ENCODE measurements at regions not wholly inside any gene's neighbourhood (a gene's known extent, or its start where the extent isn't known, plus 50 kb on each side); places are given as distances from the start of the nearest gene placed in this dataset.

- Histone ChIP-seq H3K4me3 (ENCODE audit: low read depth in 1 of 3, low read length in 3 of 3) (no peak overlapping the region), H3K36me3 (ENCODE audit: control insufficient read depth in 4 of 4, insufficient read depth in 3 of 4, low read depth in 1 of 4, low read length in 3 of 4) (no peaks in the 10 kb centered on the region), H3K4me1 (ENCODE audit: control insufficient read depth in 4 of 4, insufficient read depth in 4 of 4, low read length in 3 of 4) (no peaks in the 10 kb centered on the region), H3K27ac (ENCODE audit: low read depth in 1 of 2, low read length in 2 of 2) (no peak overlapping the region), H3K9ac (ENCODE audit: low read depth in 1 of 2, low read length in 2 of 2) (no peak overlapping the region), H3K27me3 (ENCODE audit: control insufficient read depth in 4 of 4, insufficient read depth in 4 of 4, low read length in 3 of 4) (peaks cover 0 to 2% (median 0%) of the 10 kb centered on the region in 4 donors), H3K9me3 (ENCODE audit: control insufficient read depth in 4 of 4, low read length in 3 of 4) (peaks cover 0 to 10% (median 3%) of the 10 kb centered on the region in 4 donors)
- no peak for DNase-seq (ENCODE audit: low spot score)
- WGBS = 60% methylated on average over 2 of the region's 2 CpGs
- TF ChIP-seq CTCF (IDR thresholded peaks at IDR 0.05; ENCODE audit: low read depth, low read length, missing input control) (no peak), SP1 (IDR thresholded peaks at IDR 0.05) (no peak), TAF1 (conservative IDR thresholded peaks at IDR 0.05) (no peak), JUND (IDR thresholded peaks at IDR 0.05) (no peak), EGR1 (IDR thresholded peaks at IDR 0.05; ENCODE audit: low read depth in 2 of 2) (no peak), HNF4G (IDR thresholded peaks at IDR 0.05) (no peak), RAD21 (IDR thresholded peaks at IDR 0.05) (no peak), GABPA (IDR thresholded peaks at IDR 0.05 in 1 of 2, conservative IDR thresholded peaks at IDR 0.05 in 1 of 2) (no peak), REST (IDR thresholded peaks at IDR 0.05) (no peak)
Observed at GRCh38 chr10:8248868-8249267, 194.4 kb downstream of the GATA3 start.

DNA sequence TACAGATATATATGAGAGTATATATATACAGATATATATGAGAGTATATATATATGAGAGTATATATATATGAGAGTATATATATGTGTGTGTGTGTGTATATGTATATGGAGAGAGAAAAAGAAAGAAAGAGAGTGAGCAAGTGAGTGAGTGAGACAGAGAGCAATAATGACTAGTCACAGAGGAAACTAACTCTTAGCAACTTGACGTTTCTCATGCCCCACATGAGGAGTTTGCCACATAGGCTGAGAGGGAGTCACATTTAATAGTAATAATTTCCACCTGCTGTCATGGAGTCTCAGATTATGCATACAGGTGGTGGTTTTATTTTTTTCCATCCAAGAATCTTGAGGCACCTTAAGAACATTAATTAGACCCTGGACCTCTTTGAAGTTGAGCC lies 199.9 kb downstream of the GATA3 start:
- H3K4me1 ChIP-seq (ENCODE audit: control insufficient read depth in 4 of 4, insufficient read depth in 4 of 4, low read length in 3 of 4) = no peaks in the 10 kb centered on the region
- no peaks in the 10 kb centered on the region for H3K36me3 ChIP-seq (ENCODE audit: control insufficient read depth in 4 of 4, insufficient read depth in 3 of 4, low read depth in 1 of 4, low read length in 3 of 4)
- H3K9me3 ChIP-seq (ENCODE audit: control insufficient read depth in 4 of 4, low read length in 3 of 4) = peaks cover 0 to 3% (median 1%) of the 10 kb centered on the region in 4 donors
- TF ChIP-seq FOXA2 (IDR thresholded peaks at IDR 0.05) = no peak
- H3K27me3 ChIP-seq (ENCODE audit: control insufficient read depth in 4 of 4, insufficient read depth in 4 of 4, low read length in 3 of 4) = peaks cover 0 to 2% (median 0%) of the 10 kb centered on the region in 4 donors
- no peak overlapping the region for H3K27ac ChIP-seq (ENCODE audit: low read depth in 1 of 2, low read length in 2 of 2)
- no peak for DNase-seq (ENCODE audit: low spot score)
- H3K9ac ChIP-seq (ENCODE audit: low read depth in 1 of 2, low read length in 2 of 2) = no peak overlapping the region
- no peak overlapping the region for H3K4me3 ChIP-seq (ENCODE audit: low read depth in 1 of 3, low read length in 3 of 3)
- whole genome bisulfite sequencing = 59% methylated on average over 1 of the region's 1 CpG

GRCh38 chr10:8255301-8255700 lies 200.8 kb downstream of the GATA3 start:
- Histone ChIP-seq H3K27me3 (ENCODE audit: control insufficient read depth in 4 of 4, insufficient read depth in 4 of 4, low read length in 3 of 4) (peaks cover 0 to 2% (median 0%) of the 10 kb centered on the region in 4 donors), H3K36me3 (ENCODE audit: control insufficient read depth in 4 of 4, insufficient read depth in 3 of 4, low read depth in 1 of 4, low read length in 3 of 4) (no peaks in the 10 kb centered on the region), H3K9ac (ENCODE audit: low read depth in 1 of 2, low read length in 2 of 2) (no peak overlapping the region), H3K4me1 (ENCODE audit: control insufficient read depth in 4 of 4, insufficient read depth in 4 of 4, low read length in 3 of 4) (no peaks in the 10 kb centered on the region), H3K4me3 (ENCODE audit: low read depth in 1 of 3, low read length in 3 of 3) (no peak overlapping the region), H3K27ac (ENCODE audit: low read depth in 1 of 2, low read length in 2 of 2) (no peak overlapping the region), H3K9me3 (ENCODE audit: control insufficient read depth in 4 of 4, low read length in 3 of 4) (peaks cover 0 to 2% (median 0%) of the 10 kb centered on the region in 4 donors)
- no peak for DNase-seq (ENCODE audit: low spot score)
- WGBS = 71% methylated on average over 1 of the region's 1 CpG
- TF ChIP-seq HNF4A (conservative IDR thresholded peaks at IDR 0.05) (no peak), RAD21 (IDR thresholded peaks at IDR 0.05) (no peak), CTCF (IDR thresholded peaks at IDR 0.05; ENCODE audit: low read depth, low read length, missing input control) (no peak), JUND (IDR thresholded peaks at IDR 0.05) (no peak), REST (IDR thresholded peaks at IDR 0.05) (no peak), RXRA (IDR thresholded peaks at IDR 0.05) (no peak), NR2F2 (IDR thresholded peaks at IDR 0.05) (no peak), EGR1 (IDR thresholded peaks at IDR 0.05; ENCODE audit: low read depth in 2 of 2) (no peak)
- TF ChIP-seq, protein P1, sequence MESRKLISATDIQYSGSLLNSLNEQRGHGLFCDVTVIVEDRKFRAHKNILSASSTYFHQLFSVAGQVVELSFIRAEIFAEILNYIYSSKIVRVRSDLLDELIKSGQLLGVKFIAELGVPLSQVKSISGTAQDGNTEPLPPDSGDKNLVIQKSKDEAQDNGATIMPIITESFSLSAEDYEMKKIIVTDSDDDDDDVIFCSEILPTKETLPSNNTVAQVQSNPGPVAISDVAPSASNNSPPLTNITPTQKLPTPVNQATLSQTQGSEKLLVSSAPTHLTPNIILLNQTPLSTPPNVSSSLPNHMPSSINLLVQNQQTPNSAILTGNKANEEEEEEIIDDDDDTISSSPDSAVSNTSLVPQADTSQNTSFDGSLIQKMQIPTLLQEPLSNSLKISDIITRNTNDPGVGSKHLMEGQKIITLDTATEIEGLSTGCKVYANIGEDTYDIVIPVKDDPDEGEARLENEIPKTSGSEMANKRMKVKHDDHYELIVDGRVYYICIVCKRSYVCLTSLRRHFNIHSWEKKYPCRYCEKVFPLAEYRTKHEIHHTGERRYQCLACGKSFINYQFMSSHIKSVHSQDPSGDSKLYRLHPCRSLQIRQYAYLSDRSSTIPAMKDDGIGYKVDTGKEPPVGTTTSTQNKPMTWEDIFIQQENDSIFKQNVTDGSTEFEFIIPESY (IDR thresholded peaks at IDR 0.05) = no peak
